GM23248 (cell line): ENCODE measurements at regions not wholly inside any gene's neighbourhood (a gene's known extent, or its start where the extent isn't known, plus 50 kb on each side); places are given as distances from the start of the nearest gene placed in this dataset.

Experiments
- DNase-seq: peaks from one replicate; pipeline ENCODE4 v3.0.0-alpha.2; 2015
- H2AFZ ChIP-seq: fragments of 200-600 bp; sonication (generic); 2 replicates; pipeline ENCODE4 v1.6.1; 2016; ENCODE audit warnings: antibody characterized with exemption
- H3F3A ChIP-seq: fragments of 200-600 bp; sonication (generic); 2 replicates; pipeline ENCODE4 v1.6.1; 2016; ENCODE audit warnings: mild to moderate bottlenecking, antibody characterized with exemption, mixed run types; ENCODE audit not compliant: insufficient read depth
- H3K27ac ChIP-seq: fragments of 200-600 bp; sonication (generic); 2 replicates; pipeline ENCODE4 v1.5.1; 2016; ENCODE audit warnings: mild to moderate bottlenecking
- H3K27me3 ChIP-seq: fragments of 200-600 bp; sonication (generic); replicated peaks from 2 replicates; pipeline ENCODE4 v1.6.1; 2016; ENCODE audit warnings: mild to moderate bottlenecking; ENCODE audit not compliant: insufficient read depth
- H3K36me3 ChIP-seq: fragments of 200-600 bp; sonication (generic); 2 replicates; pipeline ENCODE4 v1.6.1; 2016; ENCODE audit warnings: low read depth, mild to moderate bottlenecking
- H3K4me1 ChIP-seq: fragments of 200-600 bp; sonication (generic); 2 replicates; pipeline ENCODE4 v1.6.1; 2016; ENCODE audit warnings: mild to moderate bottlenecking; ENCODE audit not compliant: insufficient read depth
- H3K4me2 ChIP-seq: fragments of 200-600 bp; sonication (generic); one replicate; pipeline ENCODE4 v1.6.1; 2016; ENCODE audit warnings: mild to moderate bottlenecking; ENCODE audit not compliant: unreplicated experiment
- H3K4me3 ChIP-seq: fragments of 200-600 bp; sonication (generic); 2 replicates; pipeline ENCODE4 v1.5.1; 2016; ENCODE audit warnings: mild to moderate bottlenecking
- H3K79me2 ChIP-seq: fragments of 200-600 bp; sonication (generic); 2 replicates; pipeline ENCODE4 v1.6.1; 2016; ENCODE audit warnings: mild to moderate bottlenecking; ENCODE audit not compliant: insufficient read depth
- H3K9ac ChIP-seq: fragments of 200-600 bp; sonication (generic); 2 replicates; pipeline ENCODE4 v1.6.1; 2016; ENCODE audit warnings: mild to moderate bottlenecking
- H3K9me2 ChIP-seq: fragments of 200-600 bp; sonication (generic); 2 replicates; pipeline ENCODE4 v1.6.1; 2016; ENCODE audit warnings: mixed run types, mild to moderate bottlenecking, moderate library complexity; ENCODE audit not compliant: insufficient read depth
- H3K9me3 ChIP-seq: fragments of 200-600 bp; sonication (generic); one replicate; pipeline ENCODE4 v1.6.1; 2017; ENCODE audit warnings: low read depth
- H4K20me1 ChIP-seq: fragments of 200-600 bp; sonication (generic); 2 replicates; pipeline ENCODE4 v1.6.0; 2016; ENCODE audit not compliant: insufficient read depth
- EZH2 ChIP-seq: fragments of 200-600 bp; sonication (generic); IDR thresholded peaks from 2 replicates; pipeline ENCODE4 v1.6.1; 2018; ENCODE audit warnings: antibody characterized with exemption, mild to moderate bottlenecking; ENCODE audit not compliant: insufficient read depth, poor library complexity, severe bottlenecking
- EZH2phosphoT487 ChIP-seq: fragments of 200-600 bp; sonication (generic); IDR thresholded peaks from 2 replicates; pipeline ENCODE4 v1.6.1; 2018; ENCODE audit warnings: antibody characterized with exemption, moderate library complexity, mild to moderate bottlenecking, low read depth; ENCODE audit not compliant: insufficient read depth
- WGBS, 2 experiments: methylation state at CpG; one replicate each; pipeline ENCODE4 v1.1.6; 2015 to 2017; ENCODE audit warnings: low lambda C conversion rate in 2 of 2, low coverage in 1 of 2; ENCODE audit errors: missing lambda C conversion rate in 2 of 2; 5-methylcytosine and 5-hydroxymethylcytosine counted together
- in situ Hi-C: fragments of 300-500 bp; cut with MboI; formaldehyde crosslinking; loops from 2 replicates; pipeline ENCODE4 v1.15.0; 2020

GRCh38 chr7:40964610-40965009, 738.3 kb downstream of the INHBA start:
- Histone ChIP-seq H3K36me3 (no peaks in the 10 kb centered on the region), H3K27me3 (no peaks in the 10 kb centered on the region), H3K9ac (no peak overlapping the region), H2AFZ (no peak overlapping the region), H3F3A (no peaks in the 10 kb centered on the region), H3K4me1 (no peaks in the 10 kb centered on the region), H3K9me2 (no peaks in the 10 kb centered on the region), H3K4me3 (no peak overlapping the region), H3K9me3 (no peaks in the 10 kb centered on the region), H3K4me2 (no peak overlapping the region), H3K27ac (no peak overlapping the region), H3K79me2 (no peaks in the 10 kb centered on the region), H4K20me1 (no peaks in the 10 kb centered on the region)
- 84 to 93% methylated on average over 2 of the region's 2 CpGs for WGBS, 2 experiments
- in situ Hi-C loops, result no loop called here
- TF ChIP-seq EZH2phosphoT487 (no peak), EZH2 (no peak)
- no peak for DNase-seq

GRCh38 chr7:40959955-40960354, 742.9 kb downstream of the INHBA start:
- H3K36me3 ChIP-seq, result no peaks in the 10 kb centered on the region
- no peak overlapping the region for H2AFZ ChIP-seq
- TF ChIP-seq EZH2phosphoT487, result no peak
- no peak for TF ChIP-seq EZH2
- no peaks in the 10 kb centered on the region for H3F3A ChIP-seq
- no peak overlapping the region for H3K4me3 ChIP-seq
- H3K27me3 ChIP-seq, result no peaks in the 10 kb centered on the region
- no peaks in the 10 kb centered on the region for H3K4me1 ChIP-seq
- H3K9me2 ChIP-seq, result no peaks in the 10 kb centered on the region
- no peaks in the 10 kb centered on the region for H4K20me1 ChIP-seq
- no peak overlapping the region for H3K27ac ChIP-seq
- 69 to 71% methylated on average over 1 of the region's 1 CpG for WGBS, 2 experiments
- H3K79me2 ChIP-seq, result no peaks in the 10 kb centered on the region
- no peak overlapping the region for H3K4me2 ChIP-seq
- in situ Hi-C loops, result no loop called here
- no peaks in the 10 kb centered on the region for H3K9me3 ChIP-seq
- no peak overlapping the region for H3K9ac ChIP-seq
- no peak for DNase-seq

- Histone ChIP-seq H3K27ac (no peak overlapping the region), H4K20me1 (no peaks in the 10 kb centered on the region), H3K9me2 (no peaks in the 10 kb centered on the region), H3K27me3 (no peaks in the 10 kb centered on the region), H3K36me3 (no peaks in the 10 kb centered on the region), H3F3A (no peaks in the 10 kb centered on the region), H3K9me3 (peaks cover 5% of the 10 kb centered on the region), H3K4me3 (no peak overlapping the region), H3K79me2 (no peaks in the 10 kb centered on the region), H2AFZ (no peak overlapping the region), H3K4me2 (no peak overlapping the region), H3K4me1 (no peaks in the 10 kb centered on the region), H3K9ac (no peak overlapping the region)
- in situ Hi-C loops, result no loop called here
- DNase-seq, result no peak
- TF ChIP-seq EZH2 (no peak), EZH2phosphoT487 (no peak)
- WGBS, 2 experiments, result 58 to 77% methylated on average over 3 to 5 of the region's 5 CpGs
Measured at GRCh38 chr7:40948239-40948638, 754.7 kb downstream of the INHBA start.

- Histone ChIP-seq H3K9me3 (peaks cover 5% of the 10 kb centered on the region), H2AFZ (no peak overlapping the region)
- in situ Hi-C loops, result no loop called here
Measured at GRCh38 chr7:40947566-40947965, 755.3 kb downstream of the INHBA start.

GRCh38 chr7:40946549-40946948, 756.3 kb downstream of the INHBA start:
- TF ChIP-seq EZH2, result no peak
- no peak for TF ChIP-seq EZH2phosphoT487
- H3K9ac ChIP-seq, result no peak overlapping the region
- H3K9me3 ChIP-seq, result peaks cover 5% of the 10 kb centered on the region

More at GRCh38 chr7:40947566-40947965, 755.3 kb downstream of the INHBA start:
- TF ChIP-seq EZH2phosphoT487 (no peak), EZH2 (no peak)
- Histone ChIP-seq H3K27ac (no peak overlapping the region), H3F3A (no peaks in the 10 kb centered on the region), H3K4me2 (no peak overlapping the region), H3K36me3 (no peaks in the 10 kb centered on the region), H3K4me3 (no peak overlapping the region), H3K9me2 (no peaks in the 10 kb centered on the region), H3K4me1 (no peaks in the 10 kb centered on the region), H4K20me1 (no peaks in the 10 kb centered on the region), H3K79me2 (no peaks in the 10 kb centered on the region), H3K27me3 (no peaks in the 10 kb centered on the region), H3K9ac (no peak overlapping the region)
- DNase-seq, result no peak

More at GRCh38 chr7:40946549-40946948, 756.3 kb downstream of the INHBA start:
- H3K9me2 ChIP-seq, result no peaks in the 10 kb centered on the region
- in situ Hi-C loops, result no loop called here
- H3K4me3 ChIP-seq, result no peak overlapping the region
- no peak overlapping the region for H3K4me2 ChIP-seq
- H3F3A ChIP-seq, result no peaks in the 10 kb centered on the region
- 53 to 67% methylated on average over 1 of the region's 1 CpG for WGBS, 2 experiments
- H3K79me2 ChIP-seq, result no peaks in the 10 kb centered on the region
- H3K36me3 ChIP-seq, result no peaks in the 10 kb centered on the region
- no peaks in the 10 kb centered on the region for H3K4me1 ChIP-seq
- H4K20me1 ChIP-seq, result no peaks in the 10 kb centered on the region
- DNase-seq, result no peak
- no peaks in the 10 kb centered on the region for H3K27me3 ChIP-seq
- H2AFZ ChIP-seq, result no peak overlapping the region
- no peak overlapping the region for H3K27ac ChIP-seq
